OCI-LY1 (cell line): ENCODE measurements at regions not wholly inside any gene's neighbourhood (a gene's known extent, or its start where the extent isn't known, plus 50 kb on each side); places are given as distances from the start of the nearest gene placed in this dataset.
"Not testable (repeated sequence)": the region's sequence is repeated elsewhere in the genome, so short reads cannot be mapped to it uniquely, and the experiment has no call there.

Source experiments
- CTCF ChIP-seq: fragments of 200-600 bp; sonication (generic), shearing (Covaris generic); IDR thresholded peaks from 2 replicates; pipeline ENCODE4 v1.5.1; 2017; ENCODE audit warnings: mild to moderate bottlenecking, antibody characterized with exemption, low read length, moderate library complexity, mixed read lengths
- EZH2 ChIP-seq: fragments of 200-600 bp; sonication (generic), shearing (Covaris generic); IDR thresholded peaks from 2 replicates; pipeline ENCODE4 v1.8.0; 2017; ENCODE audit warnings: borderline replicate concordance, mixed run types, mild to moderate bottlenecking, antibody characterized with exemption, low read length, moderate library complexity, mixed read lengths

GRCh38 chr6:169086616-169087015 is 167.0 kb downstream of the THBS2 start:
- TF ChIP-seq CTCF, EZH2: not testable (repeated sequence)
